ENCODE measurements at regions not wholly inside any gene's neighbourhood (a gene's known extent, or its start where the extent isn't known, plus 50 kb on each side); places are given as distances from the start of the nearest gene placed in this dataset.

- Histone ChIP-seq H3K4me1 (ENCODE audit: control insufficient read depth in 1 of 2, insufficient read depth in 1 of 2, low read depth in 1 of 2, low read length in 1 of 2) (no peaks in the 10 kb centered on the region), H3K36me3 (no peaks in the 10 kb centered on the region), H3K27me3 (no peaks in the 10 kb centered on the region), H3K27ac (no peak overlapping the region), H3K9me3 (no peaks in the 10 kb centered on the region), H3K4me3 (ENCODE audit: low read depth in 1 of 2, low read length in 1 of 2) (no peak overlapping the region)
- TF ChIP-seq, protein P1, sequence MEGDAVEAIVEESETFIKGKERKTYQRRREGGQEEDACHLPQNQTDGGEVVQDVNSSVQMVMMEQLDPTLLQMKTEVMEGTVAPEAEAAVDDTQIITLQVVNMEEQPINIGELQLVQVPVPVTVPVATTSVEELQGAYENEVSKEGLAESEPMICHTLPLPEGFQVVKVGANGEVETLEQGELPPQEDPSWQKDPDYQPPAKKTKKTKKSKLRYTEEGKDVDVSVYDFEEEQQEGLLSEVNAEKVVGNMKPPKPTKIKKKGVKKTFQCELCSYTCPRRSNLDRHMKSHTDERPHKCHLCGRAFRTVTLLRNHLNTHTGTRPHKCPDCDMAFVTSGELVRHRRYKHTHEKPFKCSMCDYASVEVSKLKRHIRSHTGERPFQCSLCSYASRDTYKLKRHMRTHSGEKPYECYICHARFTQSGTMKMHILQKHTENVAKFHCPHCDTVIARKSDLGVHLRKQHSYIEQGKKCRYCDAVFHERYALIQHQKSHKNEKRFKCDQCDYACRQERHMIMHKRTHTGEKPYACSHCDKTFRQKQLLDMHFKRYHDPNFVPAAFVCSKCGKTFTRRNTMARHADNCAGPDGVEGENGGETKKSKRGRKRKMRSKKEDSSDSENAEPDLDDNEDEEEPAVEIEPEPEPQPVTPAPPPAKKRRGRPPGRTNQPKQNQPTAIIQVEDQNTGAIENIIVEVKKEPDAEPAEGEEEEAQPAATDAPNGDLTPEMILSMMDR (IDR thresholded peaks at IDR 0.05): no peak
These were observed 50.8 kb upstream of the NSMCE3 start for GRCh38 chr15:29320420-29320819.

DNA sequence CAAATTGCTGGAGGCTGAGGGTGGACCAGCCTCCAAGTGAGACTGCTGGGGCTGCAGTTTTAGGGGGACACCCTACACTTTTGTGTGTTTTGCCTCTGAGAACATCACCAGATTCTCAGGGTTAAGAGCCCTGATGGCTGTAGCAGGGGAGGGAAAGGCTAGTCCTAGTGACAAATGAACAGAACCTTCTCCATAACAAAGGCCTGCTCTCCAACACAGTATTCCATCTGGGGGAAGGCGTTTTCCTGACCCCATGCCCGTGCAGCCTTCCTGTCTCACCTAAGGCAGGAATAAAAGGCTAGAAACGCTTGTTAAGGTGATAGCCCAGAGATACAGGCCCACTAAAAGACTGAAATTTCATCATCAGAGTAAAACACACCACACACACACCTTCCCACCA lies 50.2 kb upstream of the NSMCE3 start:
- Histone ChIP-seq H3K4me3 (ENCODE audit: low read depth in 1 of 2, low read length in 1 of 2) (no peak overlapping the region), H3K27me3 (no peaks in the 10 kb centered on the region), H3K27ac (no peak overlapping the region), H3K36me3 (no peaks in the 10 kb centered on the region), H3K4me1 (ENCODE audit: control insufficient read depth in 1 of 2, insufficient read depth in 1 of 2, low read depth in 1 of 2, low read length in 1 of 2) (no peaks in the 10 kb centered on the region), H3K9me3 (no peaks in the 10 kb centered on the region)
- TF ChIP-seq, protein P1 (IDR thresholded peaks at IDR 0.05): no peak

Measured in neutrophil (primary cell).